Neural cell (in vitro differentiated cells): ENCODE measurements at regions not wholly inside any gene's neighbourhood (a gene's known extent, or its start where the extent isn't known, plus 50 kb on each side); places are given as distances from the start of the nearest gene placed in this dataset.

Source experiments
- CTCF ChIP-seq: fragments of 450-650 bp; IDR thresholded peaks from 2 replicates; pipeline ENCODE4 v1.5.1; 2014; ENCODE audit warnings: antibody characterized with exemption, mild to moderate bottlenecking, moderate library complexity; ENCODE audit not compliant: poor library complexity, severe bottlenecking
- EP300 ChIP-seq: fragments of 450-650 bp; conservative IDR thresholded peaks from 2 replicates; pipeline ENCODE4 v1.6.1; 2014; ENCODE audit warnings: antibody characterized with exemption, mild to moderate bottlenecking, moderate library complexity; ENCODE audit not compliant: poor library complexity, severe bottlenecking
- EZH2 ChIP-seq: fragments of 200-600, 300-800 bp; shearing (Covaris generic), sonication (generic); IDR thresholded peaks from 2 replicates; pipeline ENCODE4 v1.6.1; 2014; ENCODE audit warnings: antibody characterized with exemption, low read length, borderline replicate concordance, mild to moderate bottlenecking; ENCODE audit not compliant: insufficient read depth, poor library complexity, severe bottlenecking
- MXI1 ChIP-seq: fragments of 450-650 bp; conservative IDR thresholded peaks from 2 replicates; pipeline ENCODE4 v1.6.1; 2014; ENCODE audit warnings: antibody characterized with exemption, mild to moderate bottlenecking; ENCODE audit not compliant: poor library complexity, severe bottlenecking
- POLR2AphosphoS5 ChIP-seq: IDR thresholded peaks from 2 replicates; pipeline ENCODE4 v1.6.1; 2012
- RAD21 ChIP-seq: fragments of 450-650 bp; conservative IDR thresholded peaks from 2 replicates; pipeline ENCODE4 v1.6.1; 2014; ENCODE audit warnings: antibody characterized with exemption, mild to moderate bottlenecking, moderate library complexity
- REST ChIP-seq: IDR thresholded peaks from 2 replicates; pipeline ENCODE4 v1.6.1; 2012; ENCODE audit warnings: borderline replicate concordance
- TAF1 ChIP-seq: IDR thresholded peaks from 2 replicates; pipeline ENCODE4 v1.6.1; 2012; ENCODE audit warnings: low read depth

GRCh38 chr22:23484651-23485050, 95.4 kb downstream of the IGLL1 start:
- no peak for TF ChIP-seq EP300
- no peak for TF ChIP-seq CTCF
- no peak for TF ChIP-seq MXI1
- no peak for TF ChIP-seq POLR2AphosphoS5
- no peak for TF ChIP-seq REST
- no peak for TF ChIP-seq EZH2
- TF ChIP-seq RAD21: no peak
- no peak for TF ChIP-seq TAF1
